H9 (cell line): ENCODE measurements at regions not wholly inside any gene's neighbourhood (a gene's known extent, or its start where the extent isn't known, plus 50 kb on each side); places are given as distances from the start of the nearest gene placed in this dataset.

Source experiments
- DNase-seq: peaks from one replicate; pipeline ENCODE4 v3.0.0-alpha.2; 2017
- H2AFZ ChIP-seq: one replicate; pipeline ENCODE4 v1.6.1; 2013; ENCODE audit warnings: mild to moderate bottlenecking, low read length, control low read depth, moderate library complexity
- H2AK5ac ChIP-seq: 2 replicates; pipeline ENCODE4 v1.6.1; 2013; ENCODE audit warnings: low read length, control low read depth, mixed read lengths; ENCODE audit not compliant: insufficient read length
- H2BK120ac ChIP-seq: one replicate; pipeline ENCODE4 v1.6.1; 2013; ENCODE audit warnings: low read depth, mild to moderate bottlenecking, low read length, control low read depth, inconsistent platforms; ENCODE audit not compliant: poor library complexity, severe bottlenecking
- H2BK12ac ChIP-seq: 2 replicates; pipeline ENCODE4 v1.6.1; 2013; ENCODE audit warnings: low read length, control low read depth, mixed read lengths, low read depth; ENCODE audit not compliant: insufficient read length
- H2BK15ac ChIP-seq: 2 replicates; pipeline ENCODE4 v1.6.1; 2013; ENCODE audit warnings: low read depth, low read length, control low read depth
- H2BK20ac ChIP-seq: one replicate; pipeline ENCODE4 v1.6.1; 2013; ENCODE audit warnings: low read depth, mild to moderate bottlenecking, low read length, control low read depth, inconsistent platforms; ENCODE audit not compliant: poor library complexity, severe bottlenecking
- H2BK5ac ChIP-seq: 2 replicates; pipeline ENCODE4 v1.6.1; 2013; ENCODE audit warnings: low read length, control low read depth, mixed read lengths; ENCODE audit not compliant: insufficient read length
- H3K14ac ChIP-seq: 2 replicates; pipeline ENCODE4 v1.6.1; 2013; ENCODE audit warnings: low read length, control low read depth; ENCODE audit not compliant: insufficient read depth
- H3K18ac ChIP-seq: 2 replicates; pipeline ENCODE4 v1.6.1; 2013; ENCODE audit warnings: low read depth, mild to moderate bottlenecking, mixed read lengths, low read length, control low read depth; ENCODE audit not compliant: insufficient read length
- H3K23ac ChIP-seq: 2 replicates; pipeline ENCODE4 v1.6.1; 2013; ENCODE audit warnings: low read length, control low read depth, mixed read lengths, low read depth; ENCODE audit not compliant: insufficient read length
- H3K23me2 ChIP-seq: 2 replicates; pipeline ENCODE4 v1.6.1; 2013; ENCODE audit warnings: low read depth, mild to moderate bottlenecking, mixed read lengths, low read length, control low read depth; ENCODE audit not compliant: insufficient read length, poor library complexity, severe bottlenecking
- H3K27ac ChIP-seq: 2 replicates; pipeline ENCODE4 v1.5.1; 2013; ENCODE audit warnings: low read length, control low read depth, mixed read lengths, low read depth; ENCODE audit not compliant: insufficient read length
- H3K27me3 ChIP-seq: 2 replicates; pipeline ENCODE4 v1.6.1; 2013; ENCODE audit warnings: low read length, control low read depth, inconsistent platforms; ENCODE audit not compliant: insufficient read depth
- H3K4ac ChIP-seq: 2 replicates; pipeline ENCODE4 v1.6.1; 2013; ENCODE audit warnings: low read depth, mild to moderate bottlenecking, control low read depth, inconsistent platforms, low read length, moderate library complexity
- H3K4me1 ChIP-seq: 2 replicates; pipeline ENCODE4 v1.6.1; 2013; ENCODE audit warnings: low read length, control low read depth, inconsistent platforms; ENCODE audit not compliant: insufficient read depth
- H3K4me2 ChIP-seq: 2 replicates; pipeline ENCODE4 v1.6.1; 2013; ENCODE audit warnings: low read length, control low read depth, mixed read lengths; ENCODE audit not compliant: insufficient read length, insufficient read depth
- H3K56ac ChIP-seq: 2 replicates; pipeline ENCODE4 v1.6.1; 2013; ENCODE audit warnings: low read depth, mild to moderate bottlenecking, mixed read lengths, low read length, control low read depth; ENCODE audit not compliant: insufficient read length
- H3K79me1 ChIP-seq: 2 replicates; pipeline ENCODE4 v1.6.1; 2013; ENCODE audit warnings: low read depth, mild to moderate bottlenecking, moderate library complexity, low read length, control low read depth, inconsistent platforms; ENCODE audit not compliant: insufficient read depth, poor library complexity, severe bottlenecking
- H3K79me2 ChIP-seq: 2 replicates; pipeline ENCODE4 v1.6.1; 2013; ENCODE audit warnings: low read length, control low read depth, inconsistent platforms; ENCODE audit not compliant: insufficient read depth
- H3K9ac ChIP-seq: 2 replicates; pipeline ENCODE4 v1.6.1; 2013; ENCODE audit warnings: low read length, control low read depth, mixed read lengths; ENCODE audit not compliant: insufficient read length; ENCODE audit errors: extremely low read depth
- H3K9me3 ChIP-seq: one replicate; pipeline ENCODE4 v1.6.1; 2013; ENCODE audit warnings: low read depth, low read length, inconsistent platforms; ENCODE audit not compliant: control insufficient read depth
- H3T11ph ChIP-seq: one replicate; pipeline ENCODE4 v1.6.1; 2013; ENCODE audit warnings: mild to moderate bottlenecking, low read length, control low read depth, inconsistent platforms
- H4K20me1 ChIP-seq: one replicate; pipeline ENCODE4 v1.6.1; 2013; ENCODE audit not compliant: control insufficient read depth, insufficient read length, insufficient read depth
- H4K5ac ChIP-seq: 2 replicates; pipeline ENCODE4 v1.6.1; 2013; ENCODE audit warnings: low read depth, mild to moderate bottlenecking, mixed read lengths, low read length, control low read depth; ENCODE audit not compliant: insufficient read length
- H4K8ac ChIP-seq: replicated peaks from 2 replicates; pipeline ENCODE4 v1.6.1; 2013; ENCODE audit warnings: low read length, control low read depth, mixed read lengths, low read depth; ENCODE audit not compliant: insufficient read length
- H4K91ac ChIP-seq: 2 replicates; pipeline ENCODE4 v1.6.1; 2013; ENCODE audit warnings: low read depth, mild to moderate bottlenecking, moderate library complexity, mixed read lengths, low read length, control low read depth; ENCODE audit not compliant: insufficient read length
- H3K27ac Mint-ChIP-seq, 3 experiments: 2 replicates in 2 of 3; 3 replicates in 1 of 3; pipeline ENCODE4 v1.8.0; 2020 to 2021; ENCODE audit warnings: mixed read lengths in 3 of 3, mild to moderate bottlenecking in 1 of 3, moderate library complexity in 1 of 3
- H3K27me3 Mint-ChIP-seq: 2 replicates; pipeline ENCODE4 v1.8.0; 2021; ENCODE audit warnings: low read depth, mild to moderate bottlenecking, moderate library complexity, mixed read lengths
- H3K36me3 Mint-ChIP-seq, 3 experiments: 2 replicates in 2 of 3; 3 replicates in 1 of 3; pipeline ENCODE4 v1.8.0; 2020 to 2021; ENCODE audit warnings: low read depth in 3 of 3, mixed read lengths in 3 of 3; ENCODE audit not compliant: insufficient read depth in 1 of 3
- H3K4me1 Mint-ChIP-seq, 2 experiments: 2 replicates each; pipeline ENCODE4 v1.8.0; 2020; ENCODE audit warnings: mixed read lengths in 2 of 2
- H3K4me3 Mint-ChIP-seq, 2 experiments: 2 replicates in 1 of 2; 3 replicates in 1 of 2; pipeline ENCODE4 v1.8.0; 2020 to 2021; ENCODE audit warnings: mild to moderate bottlenecking in 2 of 2, mixed read lengths in 2 of 2, moderate library complexity in 1 of 2
- H3K9me3 Mint-ChIP-seq, 2 experiments: 2 replicates in 1 of 2; 3 replicates in 1 of 2; pipeline ENCODE4 v1.8.0; 2020; ENCODE audit warnings: mild to moderate bottlenecking in 2 of 2, mixed read lengths in 2 of 2, moderate library complexity in 1 of 2
- WGBS: extraction: QIAGEN DNeasy Blood & Tissue Kit; methylation state at CpG from one replicate; pipeline ENCODE4 v1.1.7; 2013; ENCODE audit warnings: missing lambda C conversion rate, low lambda C conversion rate, mixed read lengths; ENCODE audit not compliant: insufficient read length; ENCODE audit errors: extremely low coverage; 5-methylcytosine and 5-hydroxymethylcytosine counted together
- TF ChIP-seq, protein P1 (sequence below): fragments of 200-600 bp; sonication (generic); conservative IDR thresholded peaks from 3 replicates; pipeline ENCODE4 v1.8.0; 2021; ENCODE audit warnings: antibody characterized with exemption, mild to moderate bottlenecking

DNA sequence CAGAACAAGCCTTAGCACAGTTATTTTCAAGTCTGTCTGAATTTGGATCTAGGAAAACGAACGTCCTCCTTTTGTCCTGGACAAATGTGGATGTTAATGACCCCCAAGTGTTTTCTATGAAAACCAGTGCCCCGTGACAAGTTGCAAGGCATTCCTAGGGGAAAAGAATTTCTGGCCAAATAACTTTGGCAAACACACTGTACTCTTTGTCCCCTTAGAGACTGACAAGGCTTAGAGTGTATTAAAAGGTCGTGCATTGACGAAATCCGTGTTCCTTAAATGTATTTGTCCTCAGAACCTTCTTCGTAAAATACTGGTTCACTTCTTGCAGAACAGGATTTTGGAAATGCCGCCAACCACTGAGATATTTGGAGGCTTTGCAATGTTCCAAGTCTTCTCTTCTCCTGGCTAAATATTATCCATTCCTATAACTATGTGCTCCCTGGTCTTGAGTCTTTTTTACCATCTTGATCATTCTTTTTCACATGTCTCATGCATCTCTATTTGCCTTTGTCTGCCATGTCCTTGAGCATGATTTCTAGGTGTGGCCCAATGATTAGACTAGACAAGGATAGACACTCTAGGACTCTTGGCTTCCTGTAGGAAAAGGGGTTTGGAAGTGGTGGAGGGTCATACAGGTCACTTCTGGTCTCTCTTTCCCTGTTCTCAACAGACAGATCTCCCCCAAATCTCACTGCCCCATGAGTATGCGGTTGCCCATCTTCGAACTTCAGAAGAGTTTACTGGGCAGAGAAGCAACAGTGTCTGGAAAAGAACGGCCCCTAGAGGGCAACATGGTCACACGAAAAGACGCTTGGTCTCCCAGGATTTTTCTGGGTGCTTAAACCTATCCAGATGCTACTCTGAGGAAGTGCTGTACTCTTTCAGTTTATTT lies 117.5 kb downstream of the EDEM1 start:
- Histone ChIP-seq H4K5ac (no peak overlapping the region), H2AK5ac (no peak overlapping the region), H2BK12ac (no peak overlapping the region), H3K14ac (no peak overlapping the region), H4K20me1 (no peaks in the 10 kb centered on the region), H3K56ac (no peak overlapping the region), H3K9ac (no peak overlapping the region), H3K18ac (no peak overlapping the region), H2BK20ac (no peak overlapping the region), H4K91ac (no peak overlapping the region), H3K27ac (no peak overlapping the region), H2BK5ac (no peak overlapping the region), H2AFZ (no peak overlapping the region), H4K8ac (no peak overlapping the region), H2BK120ac (no peak overlapping the region), H3K23me2 (no peaks in the 10 kb centered on the region), H3K79me1 (no peaks in the 10 kb centered on the region), H3T11ph (no peak overlapping the region), H3K9me3 (no peaks in the 10 kb centered on the region), H3K27me3 (no peaks in the 10 kb centered on the region), H3K4ac (no peak overlapping the region), H3K23ac (no peak overlapping the region), H3K4me1 (no peaks in the 10 kb centered on the region), H3K4me2 (no peak overlapping the region), H2BK15ac (no peak overlapping the region), H3K79me2 (no peaks in the 10 kb centered on the region)
- no peak overlapping the region for H3K4me3 Mint-ChIP-seq
- no peaks in the 10 kb centered on the region; the same call in 1 of the 2 replicates for H3K27me3 Mint-ChIP-seq
- no peak overlapping the region for H3K27ac Mint-ChIP-seq
- no peaks in the 10 kb centered on the region; a peak in 1 of 5 replicates for H3K9me3 Mint-ChIP-seq
- TF ChIP-seq, protein P1, sequence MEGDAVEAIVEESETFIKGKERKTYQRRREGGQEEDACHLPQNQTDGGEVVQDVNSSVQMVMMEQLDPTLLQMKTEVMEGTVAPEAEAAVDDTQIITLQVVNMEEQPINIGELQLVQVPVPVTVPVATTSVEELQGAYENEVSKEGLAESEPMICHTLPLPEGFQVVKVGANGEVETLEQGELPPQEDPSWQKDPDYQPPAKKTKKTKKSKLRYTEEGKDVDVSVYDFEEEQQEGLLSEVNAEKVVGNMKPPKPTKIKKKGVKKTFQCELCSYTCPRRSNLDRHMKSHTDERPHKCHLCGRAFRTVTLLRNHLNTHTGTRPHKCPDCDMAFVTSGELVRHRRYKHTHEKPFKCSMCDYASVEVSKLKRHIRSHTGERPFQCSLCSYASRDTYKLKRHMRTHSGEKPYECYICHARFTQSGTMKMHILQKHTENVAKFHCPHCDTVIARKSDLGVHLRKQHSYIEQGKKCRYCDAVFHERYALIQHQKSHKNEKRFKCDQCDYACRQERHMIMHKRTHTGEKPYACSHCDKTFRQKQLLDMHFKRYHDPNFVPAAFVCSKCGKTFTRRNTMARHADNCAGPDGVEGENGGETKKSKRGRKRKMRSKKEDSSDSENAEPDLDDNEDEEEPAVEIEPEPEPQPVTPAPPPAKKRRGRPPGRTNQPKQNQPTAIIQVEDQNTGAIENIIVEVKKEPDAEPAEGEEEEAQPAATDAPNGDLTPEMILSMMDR: peak; percentile 87
- DNase-seq: peak; percentile 60
- H3K36me3 Mint-ChIP-seq: no peaks in the 10 kb centered on the region
- H3K4me1 Mint-ChIP-seq: no peaks in the 10 kb centered on the region
- WGBS: no CpG with 5 or more reads among the region's 13 CpGs
